ENCODE measurements at regions not wholly inside any gene's neighbourhood (a gene's known extent, or its start where the extent isn't known, plus 50 kb on each side); places are given as distances from the start of the nearest gene placed in this dataset.

- H3K27ac Mint-ChIP-seq, result no peak overlapping the region
- H3K23me2 ChIP-seq (ENCODE audit: insufficient read length, low read depth, low read length, poor library complexity, severe bottlenecking), result no peaks in the 10 kb centered on the region
- H2BK20ac ChIP-seq (ENCODE audit: low read depth, low read length, poor library complexity, severe bottlenecking), result no peak overlapping the region
- no peak overlapping the region for H3K27ac ChIP-seq (ENCODE audit: insufficient read length, low read depth, low read length)
- H3K4ac ChIP-seq (ENCODE audit: low read depth, low read length), result no peak overlapping the region
- H2AFZ ChIP-seq (ENCODE audit: low read length), result no peak overlapping the region
- no peak for DNase-seq
- no peaks in the 10 kb centered on the region for H3K9me3 Mint-ChIP-seq
- no peaks in the 10 kb centered on the region for H3K4me1 ChIP-seq (ENCODE audit: insufficient read depth, low read length)
- no peak overlapping the region for H4K91ac ChIP-seq (ENCODE audit: insufficient read length, low read depth, low read length)
- H3K4me1 Mint-ChIP-seq, result no peaks in the 10 kb centered on the region
- peaks cover 59% of the 10 kb centered on the region for H3K27me3 Mint-ChIP-seq (ENCODE audit: low read depth)
- no peak overlapping the region for H3K4me2 ChIP-seq (ENCODE audit: insufficient read depth, insufficient read length, low read length)
- no CpG with 5 or more reads among the region's 1 CpG for WGBS (ENCODE audit: extremely low coverage, insufficient read length, low lambda C conversion rate)
- H4K5ac ChIP-seq (ENCODE audit: insufficient read length, low read depth, low read length), result no peak overlapping the region
- no peaks in the 10 kb centered on the region for H3K79me1 ChIP-seq (ENCODE audit: insufficient read depth, low read depth, low read length, poor library complexity, severe bottlenecking)
- no peaks in the 10 kb centered on the region for H4K20me1 ChIP-seq (ENCODE audit: control insufficient read depth, insufficient read depth, insufficient read length)
- H2BK15ac ChIP-seq (ENCODE audit: low read depth, low read length), result no peak overlapping the region
- H3K18ac ChIP-seq (ENCODE audit: insufficient read length, low read depth, low read length), result no peak overlapping the region
- H2BK12ac ChIP-seq (ENCODE audit: insufficient read length, low read depth, low read length), result no peak overlapping the region
- no peaks in the 10 kb centered on the region; a peak in 1 of 7 replicates for H3K36me3 Mint-ChIP-seq (ENCODE audit: insufficient read depth in 1 of 3, low read depth in 3 of 3)
- no peak overlapping the region for H3T11ph ChIP-seq (ENCODE audit: low read length)
- no peak overlapping the region for H2BK5ac ChIP-seq (ENCODE audit: insufficient read length, low read length)
- H2BK120ac ChIP-seq (ENCODE audit: low read depth, low read length, poor library complexity, severe bottlenecking), result no peak overlapping the region
- no peak overlapping the region for H2AK5ac ChIP-seq (ENCODE audit: insufficient read length, low read length)
- no peaks in the 10 kb centered on the region for H3K79me2 ChIP-seq (ENCODE audit: insufficient read depth, low read length)
- H3K4me3 Mint-ChIP-seq, result no peak overlapping the region
- H3K9me3 ChIP-seq (ENCODE audit: control insufficient read depth, low read depth, low read length), result no peaks in the 10 kb centered on the region
- no peak for TF ChIP-seq CTCF (conservative IDR thresholded peaks at IDR 0.05)
- no peak overlapping the region for H4K8ac ChIP-seq (replicated peaks; ENCODE audit: insufficient read length, low read depth, low read length)
- 0 out of 2 replicates have a peak, but pooled peaks cover 2% of the 10 kb centered on the region for H3K27me3 ChIP-seq (ENCODE audit: insufficient read depth, low read length)
- H3K56ac ChIP-seq (ENCODE audit: insufficient read length, low read depth, low read length), result no peak overlapping the region
- no peak overlapping the region for H3K9ac ChIP-seq (ENCODE audit: extremely low read depth, insufficient read length, low read length)
- no peak overlapping the region for H3K14ac ChIP-seq (ENCODE audit: insufficient read depth, low read length)
- no peak overlapping the region for H3K23ac ChIP-seq (ENCODE audit: insufficient read length, low read depth, low read length)
Measured at GRCh38 chr5:135158314-135158697, 124.3 kb upstream of the PITX1 start.
